SK-N-SH (cell line): ENCODE measurements at regions not wholly inside any gene's neighbourhood (a gene's known extent, or its start where the extent isn't known, plus 50 kb on each side); places are given as distances from the start of the nearest gene placed in this dataset.

ENCODE experiments used
- CTCF ChIA-PET: fragments of 300-600, 350-600 bp; formaldehyde crosslinking; extraction: SDS; loops from one replicate; lab custom pipeline; 2021; lab: Yijun Ruan, JAX
- POLR2A ChIA-PET: fragments of 350-600 bp; sonication (Branson Sonifier 250); formaldehyde crosslinking; extraction: SDS; loops from one replicate; lab custom pipeline; 2020; ENCODE audit warnings: antibody characterized with exemption, inconsistent platforms; lab: Yijun Ruan, JAX
- DNase-seq: peaks from one replicate; pipeline ENCODE4 v3.0.0; 2012
- H2AFZ ChIP-seq: fragments of 200-600 bp; sonication (generic); 2 replicates; pipeline ENCODE4 v1.8.1; 2016; ENCODE audit warnings: antibody characterized with exemption, mild to moderate bottlenecking, low read depth
- H3F3A ChIP-seq: fragments of 200-600 bp; sonication (generic); replicated peaks from 2 replicates; pipeline ENCODE3; 2016; ENCODE audit warnings: antibody characterized with exemption, mild to moderate bottlenecking; ENCODE audit not compliant: insufficient read depth
- H3K27ac ChIP-seq, 2 experiments: fragments of 200-500 bp in 1 of 2; fragments of 200-600 bp in 1 of 2; sonication (Bioruptor generic) in 1 of 2; sonication (generic), shearing (Covaris generic) in 1 of 2; 2 replicates each; pipeline versions ENCODE4 v1.5.1 to v1.6.1; 2014 to 2016; ENCODE audit warnings: low read depth in 2 of 2, inconsistent platforms in 1 of 2, low read length in 1 of 2, mild to moderate bottlenecking in 1 of 2, mixed read lengths in 1 of 2
- H3K27me3 ChIP-seq: fragments of 200-600 bp; sonication (generic), shearing (Covaris generic); 2 replicates; pipeline ENCODE4 v1.6.1; 2016; ENCODE audit warnings: mixed run types; ENCODE audit not compliant: insufficient read depth
- H3K36me3 ChIP-seq, 2 experiments: fragments of 200-500 bp in 1 of 2; fragments of 200-600 bp in 1 of 2; sonication (Bioruptor generic) in 1 of 2; sonication (generic) in 1 of 2; replicated peaks in 1 of 2; 2 replicates each; pipeline versions ENCODE3 to v1.5.1; 2014 to 2016; ENCODE audit warnings: low read length in 1 of 2, mild to moderate bottlenecking in 1 of 2; ENCODE audit not compliant: insufficient read depth in 2 of 2, control insufficient read depth in 1 of 2
- H3K4me1 ChIP-seq, 2 experiments: fragments of 200-500 bp in 1 of 2; fragments of 200-600 bp in 1 of 2; sonication (Bioruptor generic) in 1 of 2; sonication (generic), shearing (Covaris generic) in 1 of 2; 2 replicates each; pipeline versions ENCODE4 v1.5.1 to v1.6.1; 2014 to 2016; ENCODE audit warnings: low read depth in 1 of 2, low read length in 1 of 2, mixed run types in 1 of 2; ENCODE audit not compliant: insufficient read depth in 2 of 2, control insufficient read depth in 1 of 2
- H3K4me2 ChIP-seq: fragments of 200-600 bp; sonication (generic), shearing (Covaris generic); 2 replicates; pipeline ENCODE4 v1.6.1; 2017; ENCODE audit warnings: mixed run types
- H3K4me3 ChIP-seq, 2 experiments: fragments of 200-500 bp in 1 of 2; fragments of 200-600 bp in 1 of 2; sonication (Bioruptor generic) in 1 of 2; sonication (generic), shearing (Covaris generic) in 1 of 2; 2 replicates each; pipeline versions ENCODE4 v1.5.1 to v1.8.1; 2014 to 2016; ENCODE audit warnings: low read depth in 2 of 2, inconsistent platforms in 1 of 2, low read length in 1 of 2, mild to moderate bottlenecking in 1 of 2, mixed read lengths in 1 of 2, moderate library complexity in 1 of 2
- H3K79me2 ChIP-seq: fragments of 200-600 bp; sonication (generic); 2 replicates; pipeline ENCODE4 v1.8.1; 2017; ENCODE audit warnings: mild to moderate bottlenecking; ENCODE audit not compliant: insufficient read depth
- H3K9ac ChIP-seq: fragments of 200-600 bp; sonication (generic); 2 replicates; pipeline ENCODE4 v1.6.1; 2017; ENCODE audit warnings: mixed run types
- H3K9me2 ChIP-seq: fragments of 200-600 bp; sonication (generic); 2 replicates; pipeline ENCODE4 v1.6.1; 2017; ENCODE audit warnings: mixed run types
- H3K9me3 ChIP-seq: fragments of 200-600 bp; sonication (generic); 2 replicates; pipeline ENCODE4 v1.6.1; 2017; ENCODE audit warnings: mixed run types, mild to moderate bottlenecking, moderate library complexity
- H4K20me1 ChIP-seq: fragments of 200-600 bp; sonication (generic); 2 replicates; pipeline ENCODE4 v1.6.1; 2017; ENCODE audit warnings: mild to moderate bottlenecking, mixed run types; ENCODE audit not compliant: insufficient read depth
- CHD2 ChIP-seq: fragments of 150-350 bp; IDR thresholded peaks from 2 replicates; pipeline ENCODE4 v1.6.1; 2018; ENCODE audit warnings: low read length; ENCODE audit not compliant: partially characterized antibody
- ELF1 ChIP-seq: IDR thresholded peaks from 2 replicates; pipeline ENCODE4 v1.4.0; 2012
- EZH2phosphoT487 ChIP-seq: fragments of 200-600 bp; sonication (generic); IDR thresholded peaks from 2 replicates; pipeline ENCODE4 v1.6.1; 2017; ENCODE audit warnings: low read depth, mixed run types, mild to moderate bottlenecking, antibody characterized with exemption, moderate library complexity, borderline replicate concordance
- FOSL2 ChIP-seq: IDR thresholded peaks from 2 replicates; pipeline ENCODE4 v1.4.0; 2012; ENCODE audit warnings: low read depth, mild to moderate bottlenecking, moderate library complexity, borderline replicate concordance
- GABPA ChIP-seq: IDR thresholded peaks from 2 replicates; pipeline ENCODE4 v1.4.0; 2012; ENCODE audit warnings: low read depth, mild to moderate bottlenecking
- MEF2A ChIP-seq: IDR thresholded peaks from 2 replicates; pipeline ENCODE4 v1.4.0; 2012; ENCODE audit warnings: low read depth, borderline replicate concordance
- MXI1 ChIP-seq: IDR thresholded peaks from 2 replicates; pipeline ENCODE4 v1.6.1; 2012; ENCODE audit warnings: mild to moderate bottlenecking, low read depth, low read length, improper control_type of control experiment
- POLR2AphosphoS5 ChIP-seq: IDR thresholded peaks from 2 replicates; pipeline ENCODE4 v1.6.1; 2012; ENCODE audit warnings: low read depth, low read length
- RCOR1 ChIP-seq: fragments of 150-350 bp; IDR thresholded peaks from 2 replicates; pipeline ENCODE4 v1.6.1; 2017; ENCODE audit warnings: antibody characterized with exemption, low read length
- RFX5 ChIP-seq: IDR thresholded peaks from 2 replicates; pipeline ENCODE4 v1.6.1; 2012; ENCODE audit warnings: mild to moderate bottlenecking, improper control_type of control experiment, low read length
- SIN3A ChIP-seq: IDR thresholded peaks from 2 replicates; pipeline ENCODE4 v1.6.1; 2012; ENCODE audit warnings: low read depth, mild to moderate bottlenecking, low read length, moderate library complexity, borderline replicate concordance
- TAF1 ChIP-seq: IDR thresholded peaks from 2 replicates; pipeline ENCODE4 v1.6.1; 2012; ENCODE audit warnings: low read depth, mild to moderate bottlenecking, low read length, moderate library complexity, borderline replicate concordance
- TCF12 ChIP-seq: IDR thresholded peaks from 2 replicates; pipeline ENCODE4 v1.4.0; 2012
- TEAD4 ChIP-seq: IDR thresholded peaks from 2 replicates; pipeline ENCODE4 v1.4.0; 2012; ENCODE audit warnings: mild to moderate bottlenecking, borderline replicate concordance; ENCODE audit not compliant: insufficient read depth
- USF2 ChIP-seq: fragments of 150-350 bp; IDR thresholded peaks from 2 replicates; pipeline ENCODE4 v1.6.1; 2017; ENCODE audit warnings: antibody characterized with exemption, low read length, low read depth, borderline replicate concordance
- YY1 ChIP-seq: IDR thresholded peaks from 2 replicates; pipeline ENCODE4 v1.4.0; 2012; ENCODE audit warnings: low read depth, mild to moderate bottlenecking
- WGBS: methylation state at CpG from one replicate; pipeline ENCODE4 v1.1.6; 2017; ENCODE audit warnings: low lambda C conversion rate; 5-methylcytosine and 5-hydroxymethylcytosine counted together
- TF ChIP-seq, protein P1 (sequence below): fragments of 200-600 bp; sonication (generic); IDR thresholded peaks from 2 replicates; pipeline ENCODE4 v1.6.1; 2017; ENCODE audit warnings: antibody characterized with exemption, mild to moderate bottlenecking, moderate library complexity
- TF ChIP-seq, protein P2 (sequence below): IDR thresholded peaks from 2 replicates; pipeline ENCODE4 v1.4.0; 2012; ENCODE audit warnings: low read depth, borderline replicate concordance

DNA sequence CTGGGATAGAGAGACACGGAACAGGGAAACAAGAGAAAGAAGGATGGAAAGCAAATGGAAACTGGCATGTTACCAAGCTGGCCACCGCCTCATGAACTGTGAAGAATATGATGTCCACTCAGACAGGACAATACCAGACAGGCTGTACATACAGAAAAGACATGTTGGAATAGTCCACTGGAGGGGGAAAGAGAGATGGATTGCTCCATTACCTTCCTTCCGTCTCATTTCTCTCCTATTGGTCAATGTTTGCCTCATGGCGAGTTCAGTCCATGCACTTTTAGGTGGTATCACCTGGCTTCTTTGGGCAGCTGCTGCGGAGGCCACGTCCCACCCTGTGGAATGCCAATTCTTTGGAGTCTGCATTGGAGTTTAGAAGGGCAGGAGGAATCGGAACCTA, 166.4 kb downstream of the AEBP2 start:
- H3K9me3 ChIP-seq, result no peaks in the 10 kb centered on the region
- no peaks in the 10 kb centered on the region for H3F3A ChIP-seq
- H3K27ac ChIP-seq, result no peak overlapping the region
- DNase-seq, result no peak
- H3K36me3 ChIP-seq, result no peaks in the 10 kb centered on the region
- H3K27me3 ChIP-seq, result no peaks in the 10 kb centered on the region
- no peak overlapping the region for H3K4me3 ChIP-seq
- WGBS, result 80% methylated on average over 7 of the region's 7 CpGs
- H3K9ac ChIP-seq, result no peak overlapping the region
- TF ChIP-seq, protein P1, sequence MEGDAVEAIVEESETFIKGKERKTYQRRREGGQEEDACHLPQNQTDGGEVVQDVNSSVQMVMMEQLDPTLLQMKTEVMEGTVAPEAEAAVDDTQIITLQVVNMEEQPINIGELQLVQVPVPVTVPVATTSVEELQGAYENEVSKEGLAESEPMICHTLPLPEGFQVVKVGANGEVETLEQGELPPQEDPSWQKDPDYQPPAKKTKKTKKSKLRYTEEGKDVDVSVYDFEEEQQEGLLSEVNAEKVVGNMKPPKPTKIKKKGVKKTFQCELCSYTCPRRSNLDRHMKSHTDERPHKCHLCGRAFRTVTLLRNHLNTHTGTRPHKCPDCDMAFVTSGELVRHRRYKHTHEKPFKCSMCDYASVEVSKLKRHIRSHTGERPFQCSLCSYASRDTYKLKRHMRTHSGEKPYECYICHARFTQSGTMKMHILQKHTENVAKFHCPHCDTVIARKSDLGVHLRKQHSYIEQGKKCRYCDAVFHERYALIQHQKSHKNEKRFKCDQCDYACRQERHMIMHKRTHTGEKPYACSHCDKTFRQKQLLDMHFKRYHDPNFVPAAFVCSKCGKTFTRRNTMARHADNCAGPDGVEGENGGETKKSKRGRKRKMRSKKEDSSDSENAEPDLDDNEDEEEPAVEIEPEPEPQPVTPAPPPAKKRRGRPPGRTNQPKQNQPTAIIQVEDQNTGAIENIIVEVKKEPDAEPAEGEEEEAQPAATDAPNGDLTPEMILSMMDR, result no peak
- TF ChIP-seq TEAD4, result no peak
- no peak for TF ChIP-seq EZH2phosphoT487
- no peak for TF ChIP-seq RFX5
- no peak for TF ChIP-seq USF2
- TF ChIP-seq ELF1, result no peak
- TF ChIP-seq TAF1, result no peak
- TF ChIP-seq, protein P2, sequence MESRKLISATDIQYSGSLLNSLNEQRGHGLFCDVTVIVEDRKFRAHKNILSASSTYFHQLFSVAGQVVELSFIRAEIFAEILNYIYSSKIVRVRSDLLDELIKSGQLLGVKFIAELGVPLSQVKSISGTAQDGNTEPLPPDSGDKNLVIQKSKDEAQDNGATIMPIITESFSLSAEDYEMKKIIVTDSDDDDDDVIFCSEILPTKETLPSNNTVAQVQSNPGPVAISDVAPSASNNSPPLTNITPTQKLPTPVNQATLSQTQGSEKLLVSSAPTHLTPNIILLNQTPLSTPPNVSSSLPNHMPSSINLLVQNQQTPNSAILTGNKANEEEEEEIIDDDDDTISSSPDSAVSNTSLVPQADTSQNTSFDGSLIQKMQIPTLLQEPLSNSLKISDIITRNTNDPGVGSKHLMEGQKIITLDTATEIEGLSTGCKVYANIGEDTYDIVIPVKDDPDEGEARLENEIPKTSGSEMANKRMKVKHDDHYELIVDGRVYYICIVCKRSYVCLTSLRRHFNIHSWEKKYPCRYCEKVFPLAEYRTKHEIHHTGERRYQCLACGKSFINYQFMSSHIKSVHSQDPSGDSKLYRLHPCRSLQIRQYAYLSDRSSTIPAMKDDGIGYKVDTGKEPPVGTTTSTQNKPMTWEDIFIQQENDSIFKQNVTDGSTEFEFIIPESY, result no peak
- no peak for TF ChIP-seq MEF2A
- no peak for TF ChIP-seq SIN3A
- TF ChIP-seq POLR2AphosphoS5, result no peak
- TF ChIP-seq TCF12, result no peak
- no peak for TF ChIP-seq YY1
- no peak for TF ChIP-seq FOSL2
- TF ChIP-seq RCOR1, result no peak
- TF ChIP-seq GABPA, result no peak
- TF ChIP-seq CHD2, result no peak
- no peak for TF ChIP-seq MXI1
- TF ChIP-seq, all 33 proteins: peak for 0
- ChIA-PET POLR2A (no interaction called here), CTCF (interaction anchor here (0.8 to 1.7 kb wide), 2 partner anchors 9 kb away, joined by 3 to 7 read pairs; no protein-coding TSS in a partner anchor)
- Histone ChIP-seq H3K4me2 (no peak overlapping the region), H4K20me1 (no peaks in the 10 kb centered on the region), H3K9me2 (no peaks in the 10 kb centered on the region), H2AFZ (no peak overlapping the region), H3K4me1 (no peaks in the 10 kb centered on the region), H3K79me2 (no peaks in the 10 kb centered on the region)
